Loucy (cell line): ENCODE measurements at regions not wholly inside any gene's neighbourhood (a gene's known extent, or its start where the extent isn't known, plus 50 kb on each side); places are given as distances from the start of the nearest gene placed in this dataset.

Source experiments
- H2AFZ ChIP-seq: fragments of 200-600 bp; sonication (generic); 2 replicates; pipeline ENCODE4 v1.6.0; 2016; ENCODE audit warnings: antibody characterized with exemption, mild to moderate bottlenecking, low read length, moderate library complexity
- H3F3A ChIP-seq: fragments of 200-600 bp; 2 replicates; pipeline ENCODE4 v1.6.0; 2016; ENCODE audit warnings: antibody characterized with exemption, low read depth, mild to moderate bottlenecking
- H3K27me3 ChIP-seq: fragments of 200-600 bp; sonication (generic); 2 replicates; pipeline ENCODE4 v1.6.1; 2014; ENCODE audit warnings: low read length, mild to moderate bottlenecking; ENCODE audit not compliant: insufficient read depth, poor library complexity, severe bottlenecking
- H3K36me3 ChIP-seq: fragments of 200-600 bp; sonication (generic); 2 replicates; pipeline ENCODE4 v1.6.1; 2016; ENCODE audit warnings: low read length; ENCODE audit not compliant: insufficient read depth
- H3K4me1 ChIP-seq: fragments of 200-600 bp; sonication (generic); 2 replicates; pipeline ENCODE4 v1.5.1; 2014; ENCODE audit warnings: low read length, mild to moderate bottlenecking; ENCODE audit not compliant: insufficient read depth, poor library complexity, severe bottlenecking
- H3K4me2 ChIP-seq: fragments of 200-600 bp; sonication (generic); 2 replicates; pipeline ENCODE4 v1.6.0; 2014; ENCODE audit warnings: antibody characterized with exemption, low read length, low read depth, mild to moderate bottlenecking; ENCODE audit not compliant: poor library complexity, severe bottlenecking
- H3K4me3 ChIP-seq: fragments of 200-600 bp; sonication (generic); 2 replicates; pipeline ENCODE4 v1.5.1; 2014; ENCODE audit warnings: low read length, mild to moderate bottlenecking, mixed read lengths; ENCODE audit not compliant: poor library complexity, severe bottlenecking
- H3K79me2 ChIP-seq: fragments of 200-600 bp; sonication (generic); 2 replicates; pipeline ENCODE4 v1.6.1; 2014; ENCODE audit warnings: low read length; ENCODE audit not compliant: insufficient read depth
- H3K9ac ChIP-seq: fragments of 200-600 bp; sonication (generic); 2 replicates; pipeline ENCODE4 v1.6.0; 2014; ENCODE audit warnings: mild to moderate bottlenecking, low read depth, low read length, moderate library complexity; ENCODE audit not compliant: poor library complexity, severe bottlenecking
- H3K9me2 ChIP-seq: fragments of 200-600 bp; sonication (generic); replicated peaks from 2 replicates; pipeline ENCODE4 v1.6.1; 2016; ENCODE audit warnings: low read depth, low read length, mixed read lengths
- H3K9me3 ChIP-seq: fragments of 200-600 bp; sonication (generic); 2 replicates; pipeline ENCODE4 v1.6.1; 2014; ENCODE audit warnings: mild to moderate bottlenecking, antibody characterized with exemption, low read length, low read depth; ENCODE audit not compliant: insufficient read depth
- H4K20me1 ChIP-seq: fragments of 200-600 bp; sonication (generic); 2 replicates; pipeline ENCODE4 v1.6.0; 2014; ENCODE audit warnings: antibody characterized with exemption, low read length, mild to moderate bottlenecking; ENCODE audit not compliant: insufficient read depth, poor library complexity, severe bottlenecking
- EZH2phosphoT487 ChIP-seq: fragments of 200-600 bp; IDR thresholded peaks from 2 replicates; pipeline ENCODE4 v1.6.1; 2018; ENCODE audit warnings: antibody characterized with exemption, mild to moderate bottlenecking, moderate library complexity, borderline replicate concordance
- TF ChIP-seq, protein P1 (sequence below): fragments of 200-600 bp; sonication (generic); conservative IDR thresholded peaks from 2 replicates; pipeline ENCODE4 v1.5.1; 2014; ENCODE audit warnings: mild to moderate bottlenecking, antibody characterized with exemption, low read length

DNA sequence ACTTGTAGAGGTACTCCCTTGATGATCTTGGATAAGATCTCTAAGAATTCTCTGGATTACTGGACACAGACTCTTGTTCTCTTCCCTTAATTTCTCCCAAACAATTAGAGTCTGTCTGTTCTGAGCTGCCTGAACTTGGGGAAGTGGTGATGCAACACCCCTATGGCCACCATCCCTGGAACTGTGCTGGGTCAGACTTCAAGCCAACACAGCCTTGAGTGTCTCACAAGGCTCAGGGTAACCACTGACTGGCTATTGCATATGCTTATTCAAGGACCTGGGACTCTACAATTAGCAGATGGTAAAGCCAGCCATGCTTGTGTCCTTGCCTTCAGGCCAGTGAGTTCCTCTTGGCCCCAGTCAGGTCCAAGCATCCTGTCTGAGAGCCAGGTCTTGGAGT is 504.5 kb downstream of the MAN2A1 start:
- Histone ChIP-seq H3K4me2 (no peak overlapping the region), H2AFZ (no peak overlapping the region), H3K9ac (no peak overlapping the region), H3K27me3 (no peaks in the 10 kb centered on the region), H3K9me3 (no peaks in the 10 kb centered on the region), H3K4me3 (no peak overlapping the region), H3K36me3 (no peaks in the 10 kb centered on the region), H3K4me1 (no peaks in the 10 kb centered on the region), H3K9me2 (no peaks in the 10 kb centered on the region), H4K20me1 (no peaks in the 10 kb centered on the region), H3K79me2 (no peaks in the 10 kb centered on the region), H3F3A (no peaks in the 10 kb centered on the region)
- TF ChIP-seq, protein P1, sequence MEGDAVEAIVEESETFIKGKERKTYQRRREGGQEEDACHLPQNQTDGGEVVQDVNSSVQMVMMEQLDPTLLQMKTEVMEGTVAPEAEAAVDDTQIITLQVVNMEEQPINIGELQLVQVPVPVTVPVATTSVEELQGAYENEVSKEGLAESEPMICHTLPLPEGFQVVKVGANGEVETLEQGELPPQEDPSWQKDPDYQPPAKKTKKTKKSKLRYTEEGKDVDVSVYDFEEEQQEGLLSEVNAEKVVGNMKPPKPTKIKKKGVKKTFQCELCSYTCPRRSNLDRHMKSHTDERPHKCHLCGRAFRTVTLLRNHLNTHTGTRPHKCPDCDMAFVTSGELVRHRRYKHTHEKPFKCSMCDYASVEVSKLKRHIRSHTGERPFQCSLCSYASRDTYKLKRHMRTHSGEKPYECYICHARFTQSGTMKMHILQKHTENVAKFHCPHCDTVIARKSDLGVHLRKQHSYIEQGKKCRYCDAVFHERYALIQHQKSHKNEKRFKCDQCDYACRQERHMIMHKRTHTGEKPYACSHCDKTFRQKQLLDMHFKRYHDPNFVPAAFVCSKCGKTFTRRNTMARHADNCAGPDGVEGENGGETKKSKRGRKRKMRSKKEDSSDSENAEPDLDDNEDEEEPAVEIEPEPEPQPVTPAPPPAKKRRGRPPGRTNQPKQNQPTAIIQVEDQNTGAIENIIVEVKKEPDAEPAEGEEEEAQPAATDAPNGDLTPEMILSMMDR, result no peak
- no peak for TF ChIP-seq EZH2phosphoT487

DNA sequence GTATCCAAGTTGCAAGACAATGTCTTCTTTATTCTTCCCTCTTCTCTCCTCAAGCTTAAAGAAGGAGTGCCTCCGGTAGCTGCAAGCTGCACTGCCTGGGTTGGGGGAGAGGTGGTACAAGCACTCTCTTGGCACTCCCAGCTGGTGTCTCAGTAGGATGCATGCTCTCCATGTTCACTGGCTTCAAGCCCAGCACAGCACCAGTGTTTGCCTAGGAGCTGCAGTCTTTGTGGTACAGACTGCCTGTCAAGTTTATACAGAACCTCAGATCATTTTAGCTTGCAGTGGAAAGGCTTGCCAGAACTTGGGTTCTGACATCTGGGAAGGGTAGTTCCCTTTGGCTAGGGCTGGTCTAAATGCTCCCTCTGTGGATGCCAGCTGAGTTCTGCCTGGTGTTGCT is 505.6 kb downstream of the MAN2A1 start:
- Histone ChIP-seq H3K9ac (no peak overlapping the region), H3K9me3 (no peaks in the 10 kb centered on the region), H4K20me1 (no peaks in the 10 kb centered on the region), H3F3A (no peaks in the 10 kb centered on the region), H3K4me3 (no peak overlapping the region), H2AFZ (no peak overlapping the region), H3K9me2 (no peaks in the 10 kb centered on the region), H3K36me3 (no peaks in the 10 kb centered on the region), H3K4me2 (no peak overlapping the region), H3K79me2 (no peaks in the 10 kb centered on the region), H3K27me3 (no peaks in the 10 kb centered on the region), H3K4me1 (no peaks in the 10 kb centered on the region)
- TF ChIP-seq, protein P1, result no peak
- TF ChIP-seq EZH2phosphoT487, result no peak

DNA sequence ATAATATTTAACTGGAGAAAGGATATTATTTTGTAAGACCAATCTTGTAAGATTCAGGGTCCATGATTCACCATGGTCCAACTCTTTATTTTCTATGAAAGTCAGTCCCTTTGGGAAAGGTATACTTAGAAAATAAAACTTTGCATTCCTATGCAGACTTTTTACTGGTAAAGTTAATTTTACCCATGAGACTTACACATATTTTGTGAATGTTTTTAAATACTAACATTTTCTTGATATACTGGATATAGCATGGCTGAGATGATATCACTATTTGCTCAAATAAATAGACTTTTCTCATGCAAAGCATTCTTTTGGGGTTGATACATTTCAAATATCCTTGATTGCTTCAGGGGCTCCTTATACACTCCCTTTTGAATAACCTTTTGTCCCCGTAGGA is 512.1 kb downstream of the MAN2A1 start:
- Histone ChIP-seq H3K79me2 (no peaks in the 10 kb centered on the region), H3K4me3 (no peak overlapping the region), H3K4me2 (no peak overlapping the region), H3K9me3 (no peaks in the 10 kb centered on the region), H3K9me2 (no peaks in the 10 kb centered on the region), H3K27me3 (no peaks in the 10 kb centered on the region), H2AFZ (no peak overlapping the region), H3F3A (no peaks in the 10 kb centered on the region), H3K36me3 (no peaks in the 10 kb centered on the region), H4K20me1 (no peaks in the 10 kb centered on the region), H3K9ac (no peak overlapping the region), H3K4me1 (no peaks in the 10 kb centered on the region)
- TF ChIP-seq, protein P1, result no peak
- TF ChIP-seq EZH2phosphoT487, result no peak
